ENCODE measurements at regions not wholly inside any gene's neighbourhood (a gene's known extent, or its start where the extent isn't known, plus 50 kb on each side); places are given as distances from the start of the nearest gene placed in this dataset.
A peak's percentile ranks its signal among the peaks of the same experiment; 100 is the strongest.

DNA sequence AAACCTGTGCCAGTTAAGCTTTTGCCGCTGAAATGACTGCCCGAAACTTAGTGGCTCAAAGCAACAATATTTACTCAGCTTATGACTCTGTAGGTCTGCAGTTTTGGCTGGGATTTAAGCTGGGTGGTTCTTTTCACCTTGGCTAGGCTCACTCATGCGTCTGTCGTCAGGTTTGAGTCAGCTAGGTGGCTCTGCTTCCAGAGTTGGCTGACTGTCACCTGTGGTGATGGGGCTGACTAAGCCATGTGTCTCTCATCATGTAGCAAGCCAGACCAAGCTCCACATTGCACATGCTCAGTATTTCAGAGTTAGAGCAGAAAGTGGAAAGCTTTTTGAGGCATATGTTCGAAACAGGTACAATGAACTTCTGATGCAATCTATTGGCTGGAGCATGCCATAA lies 354.8 kb downstream of the MEIS1 start:
- H3K36me3 Mint-ChIP-seq (ENCODE audit: insufficient read depth) = no peaks in the 10 kb centered on the region
- TF ChIP-seq, protein P1, sequence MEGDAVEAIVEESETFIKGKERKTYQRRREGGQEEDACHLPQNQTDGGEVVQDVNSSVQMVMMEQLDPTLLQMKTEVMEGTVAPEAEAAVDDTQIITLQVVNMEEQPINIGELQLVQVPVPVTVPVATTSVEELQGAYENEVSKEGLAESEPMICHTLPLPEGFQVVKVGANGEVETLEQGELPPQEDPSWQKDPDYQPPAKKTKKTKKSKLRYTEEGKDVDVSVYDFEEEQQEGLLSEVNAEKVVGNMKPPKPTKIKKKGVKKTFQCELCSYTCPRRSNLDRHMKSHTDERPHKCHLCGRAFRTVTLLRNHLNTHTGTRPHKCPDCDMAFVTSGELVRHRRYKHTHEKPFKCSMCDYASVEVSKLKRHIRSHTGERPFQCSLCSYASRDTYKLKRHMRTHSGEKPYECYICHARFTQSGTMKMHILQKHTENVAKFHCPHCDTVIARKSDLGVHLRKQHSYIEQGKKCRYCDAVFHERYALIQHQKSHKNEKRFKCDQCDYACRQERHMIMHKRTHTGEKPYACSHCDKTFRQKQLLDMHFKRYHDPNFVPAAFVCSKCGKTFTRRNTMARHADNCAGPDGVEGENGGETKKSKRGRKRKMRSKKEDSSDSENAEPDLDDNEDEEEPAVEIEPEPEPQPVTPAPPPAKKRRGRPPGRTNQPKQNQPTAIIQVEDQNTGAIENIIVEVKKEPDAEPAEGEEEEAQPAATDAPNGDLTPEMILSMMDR (IDR thresholded peaks at IDR 0.05; ENCODE audit: unreplicated experiment) = no peak
- peaks cover 23% of the 10 kb centered on the region for H3K4me1 Mint-ChIP-seq (ENCODE audit: low read depth)
- no peak overlapping the region for H3K27ac Mint-ChIP-seq
- no peak overlapping the region for H3K4me3 Mint-ChIP-seq (ENCODE audit: low read depth)
- DNase-seq (ENCODE audit: low spot score, unreplicated experiment) = no peak
- H3K9me3 Mint-ChIP-seq (ENCODE audit: low read depth) = no peaks in the 10 kb centered on the region
- no peaks in the 10 kb centered on the region for H3K27me3 Mint-ChIP-seq

DNA sequence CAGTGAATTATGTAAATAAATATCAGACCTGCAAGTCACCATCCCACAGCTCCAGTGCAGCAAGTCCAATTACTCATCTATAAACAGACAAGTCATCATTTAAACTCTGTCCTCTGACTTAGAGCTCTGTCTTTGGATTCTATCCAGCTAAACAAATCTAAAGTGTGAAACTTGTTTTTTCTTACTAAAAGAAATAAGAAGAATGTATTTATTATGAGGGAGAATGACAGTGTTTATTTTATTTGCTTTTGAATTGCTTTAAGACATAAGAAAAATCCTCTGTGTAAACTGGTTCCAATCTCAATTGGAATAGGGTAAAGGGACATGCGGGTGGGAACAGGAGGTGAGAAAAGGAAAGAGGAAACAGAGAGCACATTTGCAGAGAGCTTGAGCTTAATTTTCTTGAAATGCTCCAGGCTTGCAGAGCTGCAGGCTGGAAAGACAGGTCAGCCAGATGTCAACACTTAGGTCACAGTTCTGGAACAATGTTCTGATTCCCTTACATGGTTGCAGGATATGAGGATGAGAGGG lies 355.8 kb downstream of the MEIS1 start:
- Mint-ChIP-seq H3K36me3 (ENCODE audit: insufficient read depth) (no peaks in the 10 kb centered on the region), H3K9me3 (ENCODE audit: low read depth) (no peaks in the 10 kb centered on the region), H3K4me1 (ENCODE audit: low read depth) (peaks cover 22% of the 10 kb centered on the region), H3K27me3 (no peaks in the 10 kb centered on the region), H3K4me3 (ENCODE audit: low read depth) (no peak overlapping the region), H3K27ac (peak overlapping the region; percentile 8)
- DNase-seq (ENCODE audit: low spot score, unreplicated experiment) = no peak
- TF ChIP-seq, protein P1 (IDR thresholded peaks at IDR 0.05; ENCODE audit: unreplicated experiment) = no peak

DNA sequence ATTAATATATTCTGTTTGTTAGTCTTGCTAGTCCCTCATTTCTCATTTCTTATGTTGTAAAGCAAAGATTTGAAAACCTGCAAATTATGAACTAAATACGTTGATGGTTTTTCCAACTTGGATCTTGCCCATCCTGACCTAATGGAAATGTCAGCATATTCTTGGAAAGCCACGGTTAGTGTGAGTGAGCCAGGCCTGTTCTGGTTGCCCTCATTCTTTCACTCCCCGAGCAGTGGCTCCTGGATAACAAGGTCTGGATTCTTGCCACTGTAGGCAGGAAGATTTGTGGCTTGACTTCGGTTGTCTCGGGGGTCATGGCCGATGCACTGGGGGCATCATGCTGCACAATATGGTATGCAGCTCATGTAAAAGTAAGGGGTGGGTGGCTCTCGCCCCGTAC lies 359.1 kb downstream of the MEIS1 start:
- Mint-ChIP-seq H3K27me3 (no peaks in the 10 kb centered on the region), H3K36me3 (ENCODE audit: insufficient read depth) (peaks cover 3% of the 10 kb centered on the region), H3K4me3 (ENCODE audit: low read depth) (no peak overlapping the region), H3K4me1 (ENCODE audit: low read depth) (peaks cover 22% of the 10 kb centered on the region), H3K9me3 (ENCODE audit: low read depth) (peaks cover 6% of the 10 kb centered on the region), H3K27ac (peak overlapping the region; percentile 62)
- TF ChIP-seq, protein P1 (IDR thresholded peaks at IDR 0.05; ENCODE audit: unreplicated experiment) = no peak
- no peak for DNase-seq (ENCODE audit: low spot score, unreplicated experiment)

DNA sequence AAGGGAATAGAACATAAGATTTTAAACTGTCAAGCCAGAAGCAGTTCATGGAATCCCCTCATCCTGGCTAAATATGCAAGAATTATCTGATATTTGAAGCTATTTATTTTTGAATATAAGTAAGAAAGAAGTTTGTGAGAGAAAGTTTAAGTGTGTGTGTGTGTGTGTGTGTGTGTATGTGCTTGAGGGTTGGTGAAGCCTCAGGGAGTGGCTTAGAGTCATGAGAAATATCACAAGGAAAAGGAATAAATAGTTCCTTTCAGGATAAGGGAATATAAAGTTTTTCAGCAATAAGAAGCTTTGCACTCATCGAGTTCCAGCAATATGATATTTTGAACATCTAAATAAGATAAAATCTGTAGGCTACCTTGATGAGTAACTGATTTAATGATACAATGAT lies 359.6 kb downstream of the MEIS1 start:
- no peak for DNase-seq (ENCODE audit: low spot score, unreplicated experiment)
- Mint-ChIP-seq H3K27ac (no peak overlapping the region), H3K9me3 (ENCODE audit: low read depth) (peaks cover 6% of the 10 kb centered on the region), H3K27me3 (no peaks in the 10 kb centered on the region), H3K4me3 (ENCODE audit: low read depth) (no peak overlapping the region), H3K36me3 (ENCODE audit: insufficient read depth) (peaks cover 3% of the 10 kb centered on the region), H3K4me1 (ENCODE audit: low read depth) (peaks cover 22% of the 10 kb centered on the region)
- TF ChIP-seq, protein P1 (IDR thresholded peaks at IDR 0.05; ENCODE audit: unreplicated experiment) = no peak

DNA sequence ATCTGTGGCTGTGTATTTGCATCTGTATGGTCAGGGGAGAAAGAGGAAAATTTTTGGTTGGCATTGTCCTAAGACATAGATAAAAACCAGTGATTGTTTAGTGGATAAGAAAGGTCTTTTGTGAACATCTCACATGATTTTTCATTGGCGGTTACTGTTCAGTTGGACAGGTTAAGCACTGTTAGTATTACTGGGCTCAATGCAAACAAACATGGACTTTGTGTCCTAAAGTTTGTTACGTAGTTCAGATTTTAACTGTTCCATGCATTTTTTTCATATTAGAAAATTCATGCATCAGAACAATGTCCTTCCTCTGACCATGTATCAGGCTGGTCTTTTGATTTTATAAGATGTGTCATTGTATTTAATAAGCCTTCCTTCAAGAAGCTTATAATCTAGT lies 368.0 kb downstream of the MEIS1 start:
- no peak overlapping the region for H3K4me3 Mint-ChIP-seq (ENCODE audit: low read depth)
- H3K9me3 Mint-ChIP-seq (ENCODE audit: low read depth) = peaks cover 3% of the 10 kb centered on the region
- H3K4me1 Mint-ChIP-seq (ENCODE audit: low read depth) = peaks cover 14% of the 10 kb centered on the region
- TF ChIP-seq, protein P1 (IDR thresholded peaks at IDR 0.05; ENCODE audit: unreplicated experiment) = no peak
- H3K36me3 Mint-ChIP-seq (ENCODE audit: insufficient read depth) = peaks cover 2% of the 10 kb centered on the region
- H3K27ac Mint-ChIP-seq = no peak overlapping the region
- no peak for DNase-seq (ENCODE audit: low spot score, unreplicated experiment)
- no peaks in the 10 kb centered on the region for H3K27me3 Mint-ChIP-seq
